K562 (cell line): ENCODE measurements at regions not wholly inside any gene's neighbourhood (a gene's known extent, or its start where the extent isn't known, plus 50 kb on each side); places are given as distances from the start of the nearest gene placed in this dataset.

Experiments used
- ATAC-seq: fragments of 200-7000 bp; cut with Tn5 transposase; 3 replicates; pipeline ENCODE4 v1.9.1; 2020; ENCODE audit warnings: moderate library complexity
- BruUV-seq: library from RNA; stranded (reverse); fragments of 400-500 nt; replicated peaks from 2 replicates; lab custom pipeline; 2021; lab: Mats Ljungman, UMichigan
- CTCF ChIA-PET: fragments of 300-600 bp; formaldehyde crosslinking; extraction: SDS; loops from one replicate; lab custom pipeline; 2021; ENCODE audit warnings: low intra/inter-chr PET ratio; lab: Yijun Ruan, JAX
- POLR2A ChIA-PET: fragments of 300-600, 350-650 bp; sonication (Branson Sonifier 250); formaldehyde crosslinking; extraction: SDS; loops from one replicate; lab custom pipeline; 2021; ENCODE audit warnings: antibody characterized with exemption, inconsistent platforms; lab: Yijun Ruan, JAX
- DNase-seq, 4 experiments: peaks; one replicate each; pipeline versions ENCODE4 v3.0.0 to v3.0.0-alpha.2; 2011 to 2018; ENCODE audit warnings: low spot score in 3 of 4, mixed read lengths in 3 of 4; ENCODE audit errors: extremely low read depth in 1 of 4
- FAIRE-seq: peaks from 2 replicates; lab custom pipeline; 2011; peaks lifted over from hg19 to GRCh38; lab: Jason Lieb, UNC
- H2AFZ ChIP-seq: 2 replicates; pipeline ENCODE4 v1.6.0; 2011; ENCODE audit warnings: low read depth, low read length, control low read depth, inconsistent platforms
- H3K27ac ChIP-seq: fragments of 200-600 bp; 3 replicates; pipeline ENCODE4 v1.8.0; 2011; ENCODE audit warnings: low read depth, mild to moderate bottlenecking, control low read depth, inconsistent platforms, low read length, moderate library complexity, mixed read lengths; ENCODE audit errors: extremely low read depth
- H3K27me3 ChIP-seq, 2 experiments: fragments of 300-600 bp in 1 of 2; 2 replicates in 1 of 2; 3 replicates in 1 of 2; pipeline versions ENCODE4 v1.6.0 to v1.8.0; 2011; ENCODE audit warnings: inconsistent platforms in 2 of 2, low read length in 2 of 2, mild to moderate bottlenecking in 1 of 2, mixed read lengths in 1 of 2, moderate library complexity in 1 of 2; ENCODE audit not compliant: control insufficient read depth in 2 of 2, insufficient read depth in 2 of 2
- H3K36me3 ChIP-seq: fragments of 300-600 bp; 3 replicates; pipeline ENCODE4 v1.8.0; 2011; ENCODE audit warnings: mild to moderate bottlenecking, low read length, inconsistent platforms; ENCODE audit not compliant: control insufficient read depth, insufficient read depth
- H3K4me1 ChIP-seq, 2 experiments: fragments of 200-600 bp in 1 of 2; replicated peaks in 1 of 2; 2 replicates in 1 of 2; 3 replicates in 1 of 2; pipeline versions ENCODE4 v1.5.1 to v1.8.0; 2011; ENCODE audit warnings: inconsistent platforms in 2 of 2, low read length in 2 of 2, mild to moderate bottlenecking in 1 of 2, mixed read lengths in 1 of 2, moderate library complexity in 1 of 2; ENCODE audit not compliant: control insufficient read depth in 2 of 2, insufficient read depth in 2 of 2
- H3K4me2 ChIP-seq: 2 replicates; pipeline ENCODE4 v1.6.1; 2011; ENCODE audit warnings: low read length, control low read depth, inconsistent platforms, mixed read lengths; ENCODE audit not compliant: insufficient read depth
- H3K4me3 ChIP-seq: fragments of 200-600 bp; sonication (generic), shearing (Covaris generic); 2 replicates; pipeline ENCODE4 v1.5.1; 2016; ENCODE audit warnings: control low read depth, inconsistent platforms
- H3K79me2 ChIP-seq: fragments of 200-600 bp; 3 replicates; pipeline ENCODE4 v1.8.0; 2011; ENCODE audit warnings: low read length, inconsistent platforms; ENCODE audit not compliant: control insufficient read depth, insufficient read depth
- H3K9ac ChIP-seq, 2 experiments: 2 replicates each; pipeline versions ENCODE4 v1.6.0 to v1.6.1; 2011; ENCODE audit warnings: low read depth in 2 of 2, low read length in 2 of 2, control low read depth in 1 of 2, inconsistent platforms in 1 of 2, mild to moderate bottlenecking in 1 of 2, mixed read lengths in 1 of 2; ENCODE audit not compliant: insufficient read depth in 1 of 2
- H3K9me1 ChIP-seq: one replicate; pipeline ENCODE4 v1.6.0; 2011; ENCODE audit warnings: inconsistent platforms, mild to moderate bottlenecking, low read length, moderate library complexity; ENCODE audit not compliant: control insufficient read depth, insufficient read depth
- H3K9me3 ChIP-seq: replicated peaks from 2 replicates; pipeline ENCODE4 v1.5.1; 2011; ENCODE audit warnings: low read depth, low read length, inconsistent platforms; ENCODE audit not compliant: control insufficient read depth, insufficient read depth
- H4K20me1 ChIP-seq: replicated peaks from 2 replicates; pipeline ENCODE4 v1.6.1; 2011; ENCODE audit warnings: low read length, inconsistent platforms, mixed read lengths; ENCODE audit not compliant: control insufficient read depth, insufficient read depth
- ARID1B ChIP-seq: fragments of 450-650 bp; IDR thresholded peaks from 2 replicates; pipeline ENCODE4 v1.6.1; 2016; ENCODE audit warnings: antibody characterized with exemption, mild to moderate bottlenecking, inconsistent platforms
- BRF2 ChIP-seq: IDR thresholded peaks from 3 replicates; pipeline ENCODE4 v1.6.1; 2011; ENCODE audit warnings: borderline replicate concordance, mild to moderate bottlenecking; ENCODE audit not compliant: insufficient read length, insufficient read depth
- COPS2 ChIP-seq: fragments of 450-650 bp; conservative IDR thresholded peaks from 2 replicates; pipeline ENCODE4 v1.6.1; 2016; ENCODE audit warnings: mild to moderate bottlenecking, moderate library complexity
- GMEB1 ChIP-seq: fragments of 250-450 bp; sonication (Bioruptor Pico); IDR thresholded peaks from 2 replicates; pipeline ENCODE4 v1.4.0; 2020; ENCODE audit warnings: mild to moderate bottlenecking
- HOXB6 ChIP-seq: fragments of 250-450 bp; sonication (Bioruptor Pico); IDR thresholded peaks from 2 replicates; pipeline ENCODE4 v1.5.1; 2022; ENCODE audit warnings: mild to moderate bottlenecking, borderline replicate concordance
- NR3C1 ChIP-seq: sonication (generic); formaldehyde crosslinking; IDR thresholded peaks from 2 replicates; pipeline ENCODE4 v1.8.1; 2022; ENCODE audit warnings: missing genetic modification reagents
- NR4A1 ChIP-seq, 2 experiments: fragments of 250-450 bp in 1 of 2; fragments of 450-650 bp in 1 of 2; sonication (Bioruptor Pico) in 1 of 2; IDR thresholded peaks; 2 replicates each; pipeline versions ENCODE4 v1.4.0 to v1.6.1; 2016 to 2020; ENCODE audit warnings: mild to moderate bottlenecking in 2 of 2, missing compliant biosample characterization in 1 of 2, missing genetic modification characterization in 1 of 2, moderate library complexity in 1 of 2
- TAF7 ChIP-seq: fragments of 450-650 bp; IDR thresholded peaks from 2 replicates; pipeline ENCODE4 v1.6.1; 2016; ENCODE audit warnings: missing genetic modification characterization, missing compliant biosample characterization
- TCF3 ChIP-seq: sonication (generic); formaldehyde crosslinking; IDR thresholded peaks from 2 replicates; pipeline ENCODE4 v1.4.0; 2020; ENCODE audit warnings: mild to moderate bottlenecking, missing genetic modification reagents
- ZBTB12 ChIP-seq: fragments of 250-450 bp; sonication (Bioruptor Pico); IDR thresholded peaks from 2 replicates; pipeline ENCODE4 v1.4.0; 2020
- ZZZ3 ChIP-seq: fragments of 450-650 bp; IDR thresholded peaks from 2 replicates; pipeline ENCODE4 v1.6.1; 2016; ENCODE audit warnings: antibody characterized with exemption, mild to moderate bottlenecking, moderate library complexity
- WGBS: fragments of 100-300 bp; shearing (Covaris generic); methylation state at CpG from one replicate; pipeline ENCODE4 v1.1.6; 2016; ENCODE audit warnings: low coverage, mixed read lengths; ENCODE audit not compliant: insufficient coverage; ENCODE audit errors: missing lambda C conversion rate; 5-methylcytosine and 5-hydroxymethylcytosine counted together
- in situ Hi-C: fragments of 300-500 bp; cut with MboI; formaldehyde crosslinking; loops from 4 replicates; pipeline ENCODE4 v1.15.0; 2018; ENCODE audit warnings: inconsistent platforms, mixed read lengths
- intact Hi-C: fragments of 100-400 bp; cut with micrococcal nuclease; formaldehyde crosslinking; loops from 2 replicates; pipeline ENCODE4 v1.14.2; 2022

- H2AFZ ChIP-seq, result no peak overlapping the region
- H3K27me3 ChIP-seq, result no peaks in the 10 kb centered on the region
- no peaks in the 10 kb centered on the region for H4K20me1 ChIP-seq
- no peaks in the 10 kb centered on the region for H3K36me3 ChIP-seq
- no peak overlapping the region for H3K4me2 ChIP-seq
- no peak for TF ChIP-seq COPS2
- TF ChIP-seq HOXB6 (CRISPR knock-in tag), result no peak
- no peak for TF ChIP-seq BRF2
- no peak for TF ChIP-seq ZZZ3
- no peak for TF ChIP-seq TAF7 (tag)
- no peak for TF ChIP-seq ZBTB12
- no peak for TF ChIP-seq NR3C1 (CRISPR knock-in tag)
- no peak for TF ChIP-seq GMEB1 (CRISPR knock-in tag)
- TF ChIP-seq NR4A1 (CRISPR knock-in tag; IDR thresholded peaks at IDR 0.05), result no peak
- TF ChIP-seq NR4A1 (tag; IDR thresholded peaks at IDR 0.05), result no peak
- TF ChIP-seq ARID1B, result no peak
- TF ChIP-seq TCF3 (CRISPR knock-in tag), result no peak
- intact Hi-C loops, result no loop called here
- in situ Hi-C loops, result no loop called here
- no peak for DNase-seq
- H3K4me1 ChIP-seq, result no peaks in the 10 kb centered on the region
- no peaks in the 10 kb centered on the region for H3K79me2 ChIP-seq
- H3K9ac ChIP-seq, result no peak overlapping the region
- no peak for FAIRE-seq
- ATAC-seq, result no peak
- 0% methylated on average over 2 of the region's 2 CpGs for WGBS
- BruUV-seq, result no TSS peak
- ChIA-PET CTCF (no interaction called here), POLR2A (no interaction called here)
- no peaks in the 10 kb centered on the region for H3K9me1 ChIP-seq
- no peaks in the 10 kb centered on the region for H3K9me3 ChIP-seq
- H3K4me3 ChIP-seq, result no peak overlapping the region
- no peak overlapping the region for H3K27ac ChIP-seq
Observed at GRCh38 chr9:78769690-78770089, 472.8 kb downstream of the PSAT1 start.
